ENCODE measurements at regions not wholly inside any gene's neighbourhood (a gene's known extent, or its start where the extent isn't known, plus 50 kb on each side); places are given as distances from the start of the nearest gene placed in this dataset.
A peak's percentile ranks its signal among the peaks of the same experiment; 100 is the strongest.
"Not testable (repeated sequence)": the region's sequence is repeated elsewhere in the genome, so short reads cannot be mapped to it uniquely, and the experiment has no call there.

GRCh38 chr5:53263151-53263550 is 153.6 kb upstream of the MOCS2 start:
- no peak for FAIRE-seq
- DNase-seq (ENCODE audit: insufficient read length, low spot score) = no peak

- no peak for FAIRE-seq
Measured at GRCh38 chr5:53265043-53265442, 155.5 kb upstream of the MOCS2 start.

GRCh38 chr5:53268241-53268640 is 158.7 kb upstream of the MOCS2 start:
- not testable (repeated sequence) for DNase-seq (ENCODE audit: insufficient read length, low spot score); FAIRE-seq

More at GRCh38 chr5:53265043-53265442, 155.5 kb upstream of the MOCS2 start:
- DNase-seq (ENCODE audit: insufficient read length, low spot score) = no peak

- no peak for FAIRE-seq
Measured at GRCh38 chr5:53275666-53276065, 166.1 kb upstream of the MOCS2 start.

GRCh38 chr5:53276825-53277224 is 167.3 kb upstream of the MOCS2 start:
- DNase-seq (ENCODE audit: insufficient read length, low spot score) (no peak), FAIRE-seq (no peak)

More at GRCh38 chr5:53275666-53276065, 166.1 kb upstream of the MOCS2 start:
- DNase-seq (ENCODE audit: insufficient read length, low spot score) = no peak

GRCh38 chr5:53277491-53277890 is 167.9 kb upstream of the MOCS2 start:
- FAIRE-seq = peak; percentile 70
- no peak for DNase-seq (ENCODE audit: insufficient read length, low spot score)

- FAIRE-seq (no peak), DNase-seq (ENCODE audit: insufficient read length, low spot score) (no peak)
Measured at GRCh38 chr5:53287573-53287972, 178.0 kb upstream of the MOCS2 start.

- no peak for DNase-seq (ENCODE audit: insufficient read length, low spot score)
- FAIRE-seq = peak; percentile 85
Measured at GRCh38 chr5:53288511-53288910, 179.0 kb upstream of the MOCS2 start.

GRCh38 chr5:53291047-53291446 is 181.5 kb upstream of the MOCS2 start:
- no peak for FAIRE-seq
- DNase-seq (ENCODE audit: insufficient read length, low spot score) = no peak

GRCh38 chr5:53291528-53291927 is 182.0 kb upstream of the MOCS2 start:
- no peak for FAIRE-seq

GRCh38 chr5:53298841-53299240 is 181.6 kb upstream of the FST start:
- FAIRE-seq (no peak), DNase-seq (ENCODE audit: insufficient read length, low spot score) (no peak)

More at GRCh38 chr5:53291528-53291927, 182.0 kb upstream of the MOCS2 start:
- no peak for DNase-seq (ENCODE audit: insufficient read length, low spot score)

GRCh38 chr5:53302529-53302928 is 177.9 kb upstream of the FST start:
- no peak for DNase-seq (ENCODE audit: insufficient read length, low spot score)
- no peak for FAIRE-seq

- DNase-seq (ENCODE audit: insufficient read length, low spot score) (peak; percentile 20), FAIRE-seq (no peak)
Measured at GRCh38 chr5:53303105-53303504, 177.3 kb upstream of the FST start.

- not testable (repeated sequence) for DNase-seq (ENCODE audit: insufficient read length, low spot score); FAIRE-seq
Measured at GRCh38 chr5:53305316-53305715, 175.1 kb upstream of the FST start.

GRCh38 chr5:53309653-53310052 is 170.8 kb upstream of the FST start:
- FAIRE-seq (no peak), DNase-seq (ENCODE audit: insufficient read length, low spot score) (no peak)

GRCh38 chr5:53311681-53312080 is 168.7 kb upstream of the FST start:
- DNase-seq (ENCODE audit: insufficient read length, low spot score) (no peak), FAIRE-seq (no peak)

GRCh38 chr5:53313145-53313544 is 167.3 kb upstream of the FST start:
- FAIRE-seq = no peak
- DNase-seq (ENCODE audit: insufficient read length, low spot score) = no peak

- DNase-seq (ENCODE audit: insufficient read length, low spot score) = no peak
- FAIRE-seq = no peak
Measured at GRCh38 chr5:53318303-53318702, 162.1 kb upstream of the FST start.

- no peak for DNase-seq (ENCODE audit: insufficient read length, low spot score)
- FAIRE-seq = no peak
Measured at GRCh38 chr5:53319315-53319714, 161.1 kb upstream of the FST start.

GRCh38 chr5:53321073-53321472 is 159.4 kb upstream of the FST start:
- peak; percentile 68 for FAIRE-seq
- no peak for DNase-seq (ENCODE audit: insufficient read length, low spot score)

GRCh38 chr5:53321721-53322120 is 158.7 kb upstream of the FST start:
- FAIRE-seq (no peak), DNase-seq (ENCODE audit: insufficient read length, low spot score) (no peak)

GRCh38 chr5:53322257-53322656 is 158.2 kb upstream of the FST start:
- FAIRE-seq (peak; percentile 71), DNase-seq (ENCODE audit: insufficient read length, low spot score) (no peak)

GRCh38 chr5:53323511-53323910 is 156.9 kb upstream of the FST start:
- no peak for FAIRE-seq
- no peak for DNase-seq (ENCODE audit: insufficient read length, low spot score)

Measured in HTR-8/SVneo (cell line).